T-helper 1 cell treated with Interleukin-12 subunit alpha and Interleukin-12 subunit beta and Interleukin-4 antibody, amounts not matched to agents 30 ng/mL and 1 ng/mL, for 36 hours (primary cell): ENCODE measurements at regions not wholly inside any gene's neighbourhood (a gene's known extent, or its start where the extent isn't known, plus 50 kb on each side); places are given as distances from the start of the nearest gene placed in this dataset.
"Not testable (repeated sequence)": the region's sequence is repeated elsewhere in the genome, so short reads cannot be mapped to it uniquely, and the experiment has no call there.

Experiments used
- intact Hi-C: fragments of 100-400 bp; cut with micrococcal nuclease; formaldehyde crosslinking; loops from one replicate; pipeline ENCODE4 v1.15.1; 2024

DNA sequence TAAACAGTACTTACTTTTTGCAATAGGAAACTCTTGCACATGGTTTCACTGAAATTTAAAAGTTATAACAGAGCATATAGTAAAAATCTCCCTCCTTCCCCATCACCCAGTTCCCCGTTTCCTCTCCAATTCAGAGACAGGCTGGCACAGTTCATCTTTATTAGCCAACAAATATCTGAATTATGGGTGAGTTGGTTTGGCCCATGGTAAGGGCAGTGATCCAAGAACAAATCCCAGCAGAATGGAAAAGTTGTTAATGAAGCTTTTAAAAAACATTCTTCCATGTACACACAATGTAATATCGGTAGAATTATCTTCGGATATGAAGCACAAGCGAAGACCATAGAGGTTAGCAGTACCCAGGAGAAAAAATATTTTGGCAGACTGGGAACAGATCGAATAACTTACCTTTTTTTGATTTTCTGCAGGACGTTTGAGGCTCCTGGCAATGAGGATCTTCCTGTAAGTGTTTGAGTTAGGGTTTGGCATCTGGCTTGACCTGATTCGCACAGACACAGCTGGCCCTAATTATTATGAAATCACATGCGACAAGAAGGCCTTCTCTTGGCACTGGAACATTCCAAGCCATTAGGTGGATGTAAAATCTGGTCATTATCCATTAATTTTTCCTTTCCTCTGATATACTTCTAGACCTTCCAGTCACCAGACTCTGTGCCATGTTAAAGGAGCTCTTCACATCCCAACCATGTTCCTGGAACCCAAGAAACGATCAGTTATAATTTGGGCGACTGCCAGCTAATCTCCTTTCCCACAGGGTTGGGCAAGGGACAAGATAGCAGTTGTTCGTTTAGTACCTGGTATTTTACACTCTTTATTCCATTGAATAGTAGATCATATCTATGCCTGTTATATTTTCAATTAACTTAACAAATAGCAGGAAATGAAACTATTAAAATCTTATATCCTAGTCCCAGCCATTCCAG is 139.4 kb upstream of the TSC22D1 start:
- intact Hi-C loops = loop anchor here (10.0 kb wide), 1 partner anchor 231 kb away; no protein-coding TSS in a partner anchor

DNA sequence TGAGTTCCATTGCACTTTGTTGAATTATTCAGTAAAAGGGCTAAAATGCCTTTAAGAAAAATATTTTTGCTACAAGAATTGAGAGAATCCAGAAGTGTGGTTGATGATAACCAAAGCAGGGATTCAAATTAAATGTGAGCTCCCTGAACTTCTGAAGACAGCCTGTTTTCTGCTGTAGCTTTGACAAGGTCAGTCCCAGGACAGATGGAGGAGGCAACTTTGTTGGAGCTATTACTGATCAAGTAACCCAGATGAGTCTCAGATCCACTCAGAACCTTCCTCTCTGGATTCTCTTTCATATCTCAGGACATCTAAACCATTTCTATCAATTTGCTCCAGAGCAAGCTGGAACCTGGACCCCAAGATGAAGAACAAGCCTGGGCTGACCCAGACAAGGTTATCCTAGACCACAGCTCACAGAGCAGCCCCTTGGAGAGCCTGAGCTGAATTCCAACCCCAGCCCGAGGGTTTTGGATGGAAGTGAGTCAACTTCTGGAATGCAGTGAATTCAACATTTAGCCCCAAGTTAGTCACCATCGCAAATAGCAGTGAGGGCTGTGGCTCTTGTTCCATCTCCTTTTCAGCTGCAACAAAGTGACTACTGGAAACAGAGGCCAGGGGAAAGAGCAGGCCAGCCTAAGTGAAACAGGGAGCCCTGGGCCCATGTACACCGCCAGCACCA is 137.8 kb upstream of the TSC22D1 start:
- intact Hi-C loops = loop anchor here (10.0 kb wide), 1 partner anchor 229 kb away; no protein-coding TSS in a partner anchor

DNA sequence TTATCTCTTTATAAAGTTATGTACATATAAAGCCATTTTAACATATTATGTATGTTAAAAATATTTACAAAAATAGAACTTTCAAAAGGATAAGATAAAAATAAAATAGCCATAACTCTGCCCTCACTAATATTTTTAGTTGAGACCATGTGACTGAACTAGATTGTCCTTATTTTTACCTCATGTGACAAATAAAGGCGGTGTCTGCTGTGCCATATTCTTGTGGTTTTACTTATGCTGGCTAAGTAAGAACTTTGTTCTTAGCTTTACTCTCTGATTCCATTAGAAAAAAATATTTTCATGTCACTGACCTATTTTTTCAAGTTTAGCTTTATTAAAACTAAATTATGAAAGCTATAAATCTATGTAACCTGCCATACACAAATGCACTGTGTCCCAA is 135.6 kb upstream of the TSC22D1 start:
- intact Hi-C loops = loop anchor here (10.0 kb wide), 1 partner anchor 227 kb away; no protein-coding TSS in a partner anchor

DNA sequence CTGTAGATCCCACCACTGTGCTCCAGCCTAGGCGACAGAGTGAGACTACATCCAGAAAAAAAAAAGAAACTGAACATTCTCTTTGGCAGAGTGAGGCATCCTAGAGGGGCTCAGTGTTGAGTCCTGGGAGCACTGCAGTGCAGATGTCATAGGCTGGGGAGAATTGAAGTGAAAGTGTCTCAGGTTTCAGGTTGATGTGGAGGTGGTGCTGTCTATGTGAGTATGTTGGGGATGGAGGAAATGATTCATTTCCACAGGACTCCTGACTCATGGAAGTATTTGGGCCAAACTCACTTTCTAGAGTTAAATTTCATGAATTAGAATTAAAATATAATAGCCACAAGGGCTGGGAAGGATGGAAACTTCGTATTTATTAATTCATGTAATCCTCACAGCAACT is 134.4 kb upstream of the TSC22D1 start:
- intact Hi-C loops = loop anchor here (10.0 kb wide), 1 partner anchor 226 kb away; no protein-coding TSS in a partner anchor

DNA sequence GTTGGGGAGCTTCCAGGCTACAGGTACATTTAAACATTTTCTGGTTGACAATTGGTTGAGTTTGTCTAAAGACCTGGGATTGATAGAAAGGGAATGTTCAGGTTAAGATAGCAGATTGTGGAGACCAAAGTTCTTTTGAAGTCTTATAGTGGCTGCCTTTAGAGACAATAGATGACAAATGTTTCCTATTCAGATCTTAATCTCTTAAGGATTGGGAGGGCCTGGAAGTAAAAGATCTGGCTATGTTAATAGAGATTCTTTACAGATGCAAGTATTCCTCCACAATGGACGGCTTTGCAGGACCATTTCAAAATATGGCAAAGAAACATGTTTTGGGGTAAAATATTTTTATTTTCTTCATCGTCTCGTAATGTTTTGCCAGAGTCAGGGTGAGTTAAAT is 128.7 kb upstream of the TSC22D1 start:
- intact Hi-C loops = loop anchor here (10.0 kb wide), 1 partner anchor 60 kb away; no protein-coding TSS in a partner anchor

DNA sequence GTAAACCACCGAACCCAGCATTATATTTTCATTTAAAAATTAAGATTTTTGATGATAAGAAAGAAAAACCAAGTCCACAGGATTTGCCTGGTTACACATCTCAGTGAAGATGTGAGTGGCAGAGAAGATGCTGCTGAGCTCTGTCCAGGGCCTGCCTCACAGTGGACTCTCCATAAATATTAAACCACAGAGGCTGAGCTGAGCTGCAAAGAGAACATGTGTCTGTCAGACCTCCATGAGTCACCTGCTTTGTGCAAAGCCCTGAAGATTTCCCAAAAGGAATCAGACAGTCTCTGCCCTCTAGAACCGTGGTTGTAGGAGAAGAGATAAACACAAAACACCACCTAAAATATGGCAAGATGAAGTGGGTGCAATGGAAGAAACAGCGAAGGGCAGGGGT is 127.2 kb upstream of the TSC22D1 start:
- intact Hi-C loops = loop anchor here (10.0 kb wide), 1 partner anchor 59 kb away; no protein-coding TSS in a partner anchor

DNA sequence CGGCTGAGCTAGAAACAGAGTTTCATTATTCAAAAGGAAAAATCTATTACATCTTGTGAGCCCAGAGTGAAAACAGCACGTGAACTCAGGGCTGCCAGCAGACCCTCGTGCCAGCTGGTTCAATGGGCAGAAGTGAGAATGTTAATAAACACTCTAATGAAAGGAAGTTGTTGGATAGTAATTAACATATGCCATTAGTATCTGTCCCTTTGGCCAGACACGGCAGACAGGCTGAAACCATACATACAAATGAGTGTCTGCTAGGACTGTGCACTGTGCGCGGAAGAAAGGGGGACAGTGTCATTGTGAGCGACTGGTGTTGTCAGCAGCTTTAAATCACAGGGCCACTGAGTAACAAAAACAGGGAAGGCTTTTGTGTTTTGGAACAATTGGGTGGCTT is 121.9 kb upstream of the TSC22D1 start:
- intact Hi-C loops = no loop called here

DNA sequence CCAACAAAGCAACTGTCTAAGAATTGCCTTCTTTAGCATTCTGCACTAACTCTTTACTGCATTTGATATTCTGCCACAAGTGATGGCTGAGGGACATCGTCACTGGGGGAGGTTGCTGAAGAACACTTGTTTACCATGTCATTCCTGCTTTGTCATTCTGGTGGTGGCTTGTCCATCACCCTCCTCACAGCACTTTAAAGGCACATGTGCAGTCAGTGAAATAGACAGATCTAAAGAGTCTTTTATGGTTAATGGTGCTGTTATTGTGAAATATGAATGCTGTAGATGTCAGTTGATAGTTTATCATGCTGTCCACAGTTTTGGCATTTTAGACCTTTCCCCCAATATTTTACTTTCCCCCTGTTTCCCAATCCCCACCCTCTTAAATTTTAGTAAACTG is 120.9 kb upstream of the TSC22D1 start:
- intact Hi-C loops = no loop called here

DNA sequence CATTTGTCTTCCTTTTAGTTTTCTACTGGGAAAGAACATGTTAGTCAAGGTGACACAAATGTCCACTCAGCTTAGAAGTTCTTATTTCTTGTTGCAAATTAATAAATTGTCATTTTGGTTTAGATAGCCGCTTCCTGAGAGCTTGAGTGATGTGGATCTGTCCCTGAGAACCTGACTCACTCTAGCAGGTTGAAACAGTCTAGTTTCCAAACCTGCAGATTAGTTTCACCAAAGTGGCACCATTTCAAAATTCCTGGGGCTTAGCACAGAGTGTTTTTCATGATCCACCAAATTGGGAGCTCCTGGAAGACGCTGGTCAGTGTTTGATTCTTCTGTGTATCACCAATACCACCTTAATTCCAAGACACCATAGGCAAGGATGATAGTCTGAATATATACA is 119.4 kb upstream of the TSC22D1 start:
- intact Hi-C loops = no loop called here

DNA sequence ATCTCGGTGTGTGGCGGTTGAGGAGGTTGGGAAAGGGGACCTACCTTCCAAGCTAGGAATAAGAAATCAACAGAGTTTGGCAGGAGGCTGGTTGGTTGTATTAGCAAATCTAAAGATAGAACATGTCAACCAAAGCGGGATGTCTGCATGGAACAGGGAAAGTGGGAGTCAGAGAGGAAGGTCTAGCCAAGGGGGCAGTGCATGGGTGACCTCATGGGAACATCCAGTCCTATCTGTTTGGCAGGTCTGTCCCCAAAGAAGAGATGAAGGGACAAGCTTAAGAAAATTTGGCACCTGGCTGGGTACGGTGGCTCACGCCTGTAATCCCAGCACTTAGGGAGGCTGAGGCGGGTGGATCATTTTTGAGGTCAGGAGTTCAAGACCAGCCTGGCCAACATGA is 118.7 kb upstream of the TSC22D1 start:
- intact Hi-C loops = no loop called here

DNA sequence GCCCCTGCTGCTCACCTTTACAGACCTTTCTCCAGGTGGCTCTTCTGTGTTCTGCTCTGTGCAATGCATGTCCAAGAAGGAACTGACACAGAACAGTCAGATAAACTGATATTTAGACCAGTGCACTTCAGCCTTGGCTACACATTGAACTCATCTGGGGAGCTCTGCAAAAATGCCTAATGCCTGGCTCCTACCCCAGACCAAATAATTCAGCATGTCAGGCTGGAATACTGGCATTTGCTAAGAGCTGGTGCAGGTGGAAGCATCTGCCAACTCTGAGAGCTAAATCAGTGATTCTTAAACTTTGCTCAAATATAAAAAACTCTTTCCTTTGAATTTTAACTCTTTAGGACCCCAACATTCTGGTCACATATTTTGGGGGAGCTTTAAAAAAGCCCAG is 118.2 kb upstream of the TSC22D1 start:
- intact Hi-C loops = no loop called here

DNA sequence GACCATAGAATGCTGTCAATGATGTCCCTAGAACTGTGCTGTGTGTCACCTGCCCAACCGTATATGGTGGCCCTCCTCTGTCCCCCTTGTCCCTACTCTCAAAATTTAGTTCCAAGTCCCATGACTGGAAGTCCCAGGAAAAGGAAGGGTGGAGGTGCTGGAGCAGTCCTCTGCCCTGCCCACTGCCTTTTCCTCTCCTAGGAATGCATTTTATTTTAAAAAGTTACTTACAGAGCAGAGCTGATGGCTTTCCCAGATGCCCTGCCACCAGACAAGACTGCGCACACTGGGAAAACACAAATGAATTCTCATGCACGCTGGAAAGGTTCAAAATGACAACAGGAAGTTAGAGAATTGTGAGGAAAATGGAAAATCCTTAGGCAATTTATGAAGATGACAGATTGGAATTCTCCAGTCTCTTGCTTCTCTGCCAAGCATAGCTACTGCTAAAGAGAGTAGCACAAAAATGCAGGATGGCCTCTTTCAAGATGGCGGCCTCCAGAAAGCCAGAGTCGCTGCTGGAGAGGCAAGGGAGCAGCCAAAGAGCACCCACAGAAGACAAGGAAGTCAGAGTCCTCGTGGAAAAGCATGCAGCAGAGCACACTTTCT is 117.1 kb upstream of the TSC22D1 start:
- intact Hi-C loops = no loop called here

DNA sequence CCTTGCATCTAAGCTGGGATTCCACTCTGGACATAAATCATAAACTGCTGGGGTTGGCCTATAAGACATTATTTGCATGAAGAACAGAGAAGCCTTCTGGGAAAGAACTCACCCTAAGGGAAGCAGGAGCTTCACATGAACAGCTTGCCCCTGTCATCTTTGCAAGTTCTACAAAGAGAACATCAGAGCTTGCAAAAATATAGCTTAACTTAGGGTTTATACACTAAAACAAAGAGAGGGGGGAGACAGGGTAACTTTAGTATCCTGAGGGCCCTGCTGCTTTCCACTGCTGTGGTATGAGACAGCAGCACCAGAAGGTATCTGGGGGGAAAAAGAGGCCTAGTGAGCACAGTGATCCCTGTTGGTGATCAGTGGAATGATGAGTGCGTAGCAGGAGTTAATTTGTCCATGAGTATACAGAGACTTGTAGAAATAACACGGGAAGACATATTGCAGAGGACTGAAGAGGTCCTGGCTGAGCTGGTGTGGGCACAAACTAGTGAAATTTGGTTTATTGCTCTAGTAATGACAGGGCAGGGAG is 116.1 kb upstream of the TSC22D1 start:
- intact Hi-C loops = no loop called here

DNA sequence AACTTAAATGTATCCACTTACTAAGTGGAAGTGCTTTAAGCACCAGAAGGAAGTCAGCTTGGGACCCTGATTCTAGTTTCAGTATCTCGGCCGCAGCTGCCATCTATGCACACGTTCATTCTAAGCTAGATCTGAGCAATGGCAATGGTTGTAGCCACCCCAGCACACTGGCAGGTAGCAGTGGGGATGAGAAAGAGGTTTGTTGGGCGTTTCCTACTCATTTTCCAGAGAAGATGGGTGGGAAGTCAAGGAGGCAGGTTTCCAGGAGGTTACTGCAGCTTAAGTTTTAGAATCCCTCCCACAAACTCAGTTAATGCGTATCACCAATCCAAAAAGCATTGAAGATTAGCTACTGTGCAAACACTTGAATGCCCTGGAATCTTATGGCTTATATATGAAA is 114.2 kb upstream of the TSC22D1 start:
- intact Hi-C loops = no loop called here

DNA sequence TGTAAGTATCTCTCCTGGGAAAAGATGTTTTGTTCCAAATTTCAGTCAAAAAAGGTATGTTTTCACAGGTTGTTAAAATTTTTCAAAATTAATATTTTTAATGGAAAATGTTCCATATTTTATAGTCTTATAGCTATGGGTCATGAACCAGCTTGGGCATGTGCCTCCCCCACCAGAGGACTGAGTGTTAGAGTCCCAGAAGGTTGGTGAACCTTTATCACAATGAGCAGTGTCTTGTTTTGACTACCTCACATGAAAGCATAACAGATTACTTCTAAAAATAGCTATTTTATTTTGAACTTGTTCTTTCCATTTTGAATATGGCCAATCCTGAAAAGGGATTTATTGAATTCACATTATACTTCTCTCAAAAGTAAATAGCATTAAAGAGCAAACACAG is 112.5 kb upstream of the TSC22D1 start:
- intact Hi-C loops = no loop called here

DNA sequence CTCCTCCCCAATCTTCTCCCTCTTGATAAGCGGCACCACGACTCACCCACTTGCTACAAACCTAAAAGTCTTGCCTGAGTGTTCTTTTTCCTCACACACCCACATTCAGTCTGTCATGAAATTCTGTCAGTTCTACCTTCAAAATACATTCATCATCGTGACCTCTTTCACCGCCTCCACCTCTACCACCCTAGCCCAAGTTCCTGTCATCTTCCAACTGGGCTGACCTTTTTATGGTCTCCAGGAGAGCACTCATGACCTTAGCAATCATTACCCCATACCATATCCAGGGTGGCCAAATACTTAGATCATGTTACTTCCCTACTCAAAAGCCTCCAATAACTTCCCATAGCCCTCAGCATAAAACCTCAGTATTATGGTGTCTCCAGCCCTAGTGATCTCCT is 110.4 kb upstream of the TSC22D1 start:
- intact Hi-C loops = no loop called here

DNA sequence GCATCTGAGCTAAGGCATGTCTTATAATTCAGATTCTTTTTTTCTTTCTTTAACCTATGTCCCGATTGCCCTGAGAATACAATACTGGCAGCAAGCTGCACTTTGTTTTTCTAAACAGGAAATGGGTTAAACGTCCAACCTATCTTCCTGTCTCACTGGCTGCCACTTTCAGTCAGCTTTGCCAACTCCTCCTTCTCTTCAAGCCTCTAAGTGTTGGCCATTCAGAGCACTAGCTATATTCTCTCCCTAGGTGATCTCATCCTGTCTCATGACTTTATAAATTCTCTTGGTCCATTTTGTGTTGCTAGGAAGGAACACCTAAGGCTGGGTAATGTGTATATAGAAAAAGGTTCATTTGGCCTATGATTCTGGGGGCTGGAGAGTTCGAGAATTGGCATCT is 109.5 kb upstream of the TSC22D1 start:
- intact Hi-C loops = no loop called here

DNA sequence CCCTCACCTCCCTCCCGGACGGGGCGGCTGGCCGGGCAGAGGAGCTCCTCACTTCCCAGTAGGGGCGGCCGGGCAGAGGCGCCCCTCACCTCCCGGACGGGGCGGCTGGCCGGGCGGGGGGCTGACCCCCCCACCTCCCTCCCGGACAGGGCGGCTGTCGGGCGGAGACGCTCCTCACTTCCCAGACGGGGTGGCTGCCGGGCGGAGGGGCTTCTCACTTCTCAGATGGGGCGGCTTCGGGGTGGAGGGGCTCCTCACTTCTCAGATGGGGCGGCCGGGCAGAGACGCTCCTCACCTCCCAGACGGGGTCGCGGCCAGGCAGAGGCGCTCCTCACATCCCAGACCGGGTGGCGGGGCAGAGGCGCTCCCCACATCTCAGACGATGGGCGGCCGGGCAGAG is 106.3 kb upstream of the TSC22D1 start:
- intact Hi-C loops = not testable (repeated sequence)

DNA sequence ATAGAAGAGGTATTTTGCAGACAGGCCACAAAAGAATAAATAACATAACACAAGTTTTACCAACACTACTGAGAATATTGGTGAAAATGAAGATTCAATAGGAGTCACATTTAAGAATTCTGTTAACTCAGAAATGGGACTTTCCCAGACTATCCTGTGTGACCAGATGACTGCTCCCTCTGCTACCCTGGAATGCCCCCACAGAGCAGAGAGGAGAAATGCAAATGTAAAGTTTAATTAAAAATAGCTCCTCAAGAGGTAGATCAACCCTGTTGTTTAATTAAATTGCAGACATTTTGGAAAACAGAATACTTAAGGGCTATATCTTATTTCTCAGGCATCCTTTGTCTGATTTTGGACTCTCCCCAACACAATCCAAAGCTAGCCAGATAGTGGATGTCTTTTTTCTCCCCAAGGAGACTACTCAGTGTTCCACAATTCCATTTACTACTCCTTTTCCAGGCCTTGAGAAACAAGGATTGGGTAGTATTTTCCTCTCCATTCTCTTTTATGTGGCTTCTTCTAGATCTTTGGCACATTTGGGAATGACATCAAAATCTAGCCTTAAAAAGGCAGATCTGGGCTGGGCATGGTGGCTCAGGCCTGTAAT is 104.7 kb upstream of the TSC22D1 start:
- intact Hi-C loops = no loop called here

DNA sequence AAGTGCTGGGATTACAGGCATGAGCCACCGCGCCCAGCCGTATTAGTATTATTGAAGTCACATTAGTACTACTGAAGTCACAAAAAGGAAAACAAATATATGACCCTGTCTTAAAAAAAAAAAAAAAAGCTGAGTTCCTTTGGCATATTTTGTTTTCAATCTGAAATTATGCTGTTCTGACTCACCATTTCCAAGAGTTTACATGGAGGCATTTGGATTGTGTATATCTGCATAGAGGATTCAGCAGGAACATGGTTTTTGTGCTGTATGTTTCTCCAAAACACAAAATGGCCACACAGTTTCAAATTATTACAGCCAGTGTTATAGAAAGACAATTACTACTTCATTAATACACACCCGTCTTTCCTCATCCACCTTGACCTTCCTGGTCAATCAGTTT is 103.5 kb upstream of the TSC22D1 start:
- intact Hi-C loops = no loop called here

DNA sequence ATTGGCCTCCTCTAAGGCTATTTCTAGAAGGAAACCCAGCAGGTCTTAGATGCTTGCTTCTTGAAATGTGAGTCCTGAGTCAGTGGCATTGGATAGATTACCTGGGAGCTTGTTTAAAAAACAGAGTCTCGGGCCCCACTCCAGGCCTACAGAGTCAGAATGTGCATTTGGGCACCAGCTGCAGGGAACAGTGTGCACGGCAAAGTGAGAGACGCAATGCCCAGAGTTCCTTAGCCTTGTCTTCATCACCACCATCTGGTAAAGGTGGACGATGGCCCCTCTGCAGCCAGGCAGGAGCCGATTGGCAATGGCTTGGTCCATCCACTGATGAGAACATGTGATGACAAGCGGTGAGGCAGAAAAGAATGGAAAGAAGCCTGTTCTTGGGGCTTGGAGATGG is 102.1 kb upstream of the TSC22D1 start:
- intact Hi-C loops = no loop called here
